H9 (cell line): ENCODE measurements at regions not wholly inside any gene's neighbourhood (a gene's known extent, or its start where the extent isn't known, plus 50 kb on each side); places are given as distances from the start of the nearest gene placed in this dataset.

Experiments used
- DNase-seq: peaks from one replicate; pipeline ENCODE4 v3.0.0-alpha.2; 2017
- H2AFZ ChIP-seq: one replicate; pipeline ENCODE4 v1.6.1; 2013; ENCODE audit warnings: mild to moderate bottlenecking, low read length, control low read depth, moderate library complexity
- H2AK5ac ChIP-seq: 2 replicates; pipeline ENCODE4 v1.6.1; 2013; ENCODE audit warnings: low read length, control low read depth, mixed read lengths; ENCODE audit not compliant: insufficient read length
- H2BK120ac ChIP-seq: one replicate; pipeline ENCODE4 v1.6.1; 2013; ENCODE audit warnings: low read depth, mild to moderate bottlenecking, low read length, control low read depth, inconsistent platforms; ENCODE audit not compliant: poor library complexity, severe bottlenecking
- H2BK12ac ChIP-seq: 2 replicates; pipeline ENCODE4 v1.6.1; 2013; ENCODE audit warnings: low read length, control low read depth, mixed read lengths, low read depth; ENCODE audit not compliant: insufficient read length
- H2BK15ac ChIP-seq: 2 replicates; pipeline ENCODE4 v1.6.1; 2013; ENCODE audit warnings: low read depth, low read length, control low read depth
- H2BK20ac ChIP-seq: one replicate; pipeline ENCODE4 v1.6.1; 2013; ENCODE audit warnings: low read depth, mild to moderate bottlenecking, low read length, control low read depth, inconsistent platforms; ENCODE audit not compliant: poor library complexity, severe bottlenecking
- H2BK5ac ChIP-seq: 2 replicates; pipeline ENCODE4 v1.6.1; 2013; ENCODE audit warnings: low read length, control low read depth, mixed read lengths; ENCODE audit not compliant: insufficient read length
- H3K14ac ChIP-seq: 2 replicates; pipeline ENCODE4 v1.6.1; 2013; ENCODE audit warnings: low read length, control low read depth; ENCODE audit not compliant: insufficient read depth
- H3K18ac ChIP-seq: 2 replicates; pipeline ENCODE4 v1.6.1; 2013; ENCODE audit warnings: low read depth, mild to moderate bottlenecking, mixed read lengths, low read length, control low read depth; ENCODE audit not compliant: insufficient read length
- H3K23ac ChIP-seq: 2 replicates; pipeline ENCODE4 v1.6.1; 2013; ENCODE audit warnings: low read length, control low read depth, mixed read lengths, low read depth; ENCODE audit not compliant: insufficient read length
- H3K23me2 ChIP-seq: 2 replicates; pipeline ENCODE4 v1.6.1; 2013; ENCODE audit warnings: low read depth, mild to moderate bottlenecking, mixed read lengths, low read length, control low read depth; ENCODE audit not compliant: insufficient read length, poor library complexity, severe bottlenecking
- H3K27ac ChIP-seq: 2 replicates; pipeline ENCODE4 v1.5.1; 2013; ENCODE audit warnings: low read length, control low read depth, mixed read lengths, low read depth; ENCODE audit not compliant: insufficient read length
- H3K27me3 ChIP-seq: 2 replicates; pipeline ENCODE4 v1.6.1; 2013; ENCODE audit warnings: low read length, control low read depth, inconsistent platforms; ENCODE audit not compliant: insufficient read depth
- H3K4ac ChIP-seq: 2 replicates; pipeline ENCODE4 v1.6.1; 2013; ENCODE audit warnings: low read depth, mild to moderate bottlenecking, control low read depth, inconsistent platforms, low read length, moderate library complexity
- H3K4me1 ChIP-seq: 2 replicates; pipeline ENCODE4 v1.6.1; 2013; ENCODE audit warnings: low read length, control low read depth, inconsistent platforms; ENCODE audit not compliant: insufficient read depth
- H3K4me2 ChIP-seq: 2 replicates; pipeline ENCODE4 v1.6.1; 2013; ENCODE audit warnings: low read length, control low read depth, mixed read lengths; ENCODE audit not compliant: insufficient read length, insufficient read depth
- H3K56ac ChIP-seq: 2 replicates; pipeline ENCODE4 v1.6.1; 2013; ENCODE audit warnings: low read depth, mild to moderate bottlenecking, mixed read lengths, low read length, control low read depth; ENCODE audit not compliant: insufficient read length
- H3K79me1 ChIP-seq: 2 replicates; pipeline ENCODE4 v1.6.1; 2013; ENCODE audit warnings: low read depth, mild to moderate bottlenecking, moderate library complexity, low read length, control low read depth, inconsistent platforms; ENCODE audit not compliant: insufficient read depth, poor library complexity, severe bottlenecking
- H3K79me2 ChIP-seq: 2 replicates; pipeline ENCODE4 v1.6.1; 2013; ENCODE audit warnings: low read length, control low read depth, inconsistent platforms; ENCODE audit not compliant: insufficient read depth
- H3K9ac ChIP-seq: 2 replicates; pipeline ENCODE4 v1.6.1; 2013; ENCODE audit warnings: low read length, control low read depth, mixed read lengths; ENCODE audit not compliant: insufficient read length; ENCODE audit errors: extremely low read depth
- H3K9me3 ChIP-seq: one replicate; pipeline ENCODE4 v1.6.1; 2013; ENCODE audit warnings: low read depth, low read length, inconsistent platforms; ENCODE audit not compliant: control insufficient read depth
- H3T11ph ChIP-seq: one replicate; pipeline ENCODE4 v1.6.1; 2013; ENCODE audit warnings: mild to moderate bottlenecking, low read length, control low read depth, inconsistent platforms
- H4K20me1 ChIP-seq: one replicate; pipeline ENCODE4 v1.6.1; 2013; ENCODE audit not compliant: control insufficient read depth, insufficient read length, insufficient read depth
- H4K5ac ChIP-seq: 2 replicates; pipeline ENCODE4 v1.6.1; 2013; ENCODE audit warnings: low read depth, mild to moderate bottlenecking, mixed read lengths, low read length, control low read depth; ENCODE audit not compliant: insufficient read length
- H4K8ac ChIP-seq: replicated peaks from 2 replicates; pipeline ENCODE4 v1.6.1; 2013; ENCODE audit warnings: low read length, control low read depth, mixed read lengths, low read depth; ENCODE audit not compliant: insufficient read length
- H4K91ac ChIP-seq: 2 replicates; pipeline ENCODE4 v1.6.1; 2013; ENCODE audit warnings: low read depth, mild to moderate bottlenecking, moderate library complexity, mixed read lengths, low read length, control low read depth; ENCODE audit not compliant: insufficient read length
- H3K27ac Mint-ChIP-seq, 3 experiments: 2 replicates in 2 of 3; 3 replicates in 1 of 3; pipeline ENCODE4 v1.8.0; 2020 to 2021; ENCODE audit warnings: mixed read lengths in 3 of 3, mild to moderate bottlenecking in 1 of 3, moderate library complexity in 1 of 3
- H3K27me3 Mint-ChIP-seq: 2 replicates; pipeline ENCODE4 v1.8.0; 2021; ENCODE audit warnings: low read depth, mild to moderate bottlenecking, moderate library complexity, mixed read lengths
- H3K36me3 Mint-ChIP-seq, 3 experiments: 2 replicates in 2 of 3; 3 replicates in 1 of 3; pipeline ENCODE4 v1.8.0; 2020 to 2021; ENCODE audit warnings: low read depth in 3 of 3, mixed read lengths in 3 of 3; ENCODE audit not compliant: insufficient read depth in 1 of 3
- H3K4me1 Mint-ChIP-seq, 2 experiments: 2 replicates each; pipeline ENCODE4 v1.8.0; 2020; ENCODE audit warnings: mixed read lengths in 2 of 2
- H3K4me3 Mint-ChIP-seq, 2 experiments: 2 replicates in 1 of 2; 3 replicates in 1 of 2; pipeline ENCODE4 v1.8.0; 2020 to 2021; ENCODE audit warnings: mild to moderate bottlenecking in 2 of 2, mixed read lengths in 2 of 2, moderate library complexity in 1 of 2
- H3K9me3 Mint-ChIP-seq, 2 experiments: 2 replicates in 1 of 2; 3 replicates in 1 of 2; pipeline ENCODE4 v1.8.0; 2020; ENCODE audit warnings: mild to moderate bottlenecking in 2 of 2, mixed read lengths in 2 of 2, moderate library complexity in 1 of 2
- WGBS: extraction: QIAGEN DNeasy Blood & Tissue Kit; methylation state at CpG from one replicate; pipeline ENCODE4 v1.1.7; 2013; ENCODE audit warnings: missing lambda C conversion rate, low lambda C conversion rate, mixed read lengths; ENCODE audit not compliant: insufficient read length; ENCODE audit errors: extremely low coverage; 5-methylcytosine and 5-hydroxymethylcytosine counted together
- TF ChIP-seq, protein P1 (sequence below): fragments of 200-600 bp; sonication (generic); conservative IDR thresholded peaks from 3 replicates; pipeline ENCODE4 v1.8.0; 2021; ENCODE audit warnings: antibody characterized with exemption, mild to moderate bottlenecking

DNA sequence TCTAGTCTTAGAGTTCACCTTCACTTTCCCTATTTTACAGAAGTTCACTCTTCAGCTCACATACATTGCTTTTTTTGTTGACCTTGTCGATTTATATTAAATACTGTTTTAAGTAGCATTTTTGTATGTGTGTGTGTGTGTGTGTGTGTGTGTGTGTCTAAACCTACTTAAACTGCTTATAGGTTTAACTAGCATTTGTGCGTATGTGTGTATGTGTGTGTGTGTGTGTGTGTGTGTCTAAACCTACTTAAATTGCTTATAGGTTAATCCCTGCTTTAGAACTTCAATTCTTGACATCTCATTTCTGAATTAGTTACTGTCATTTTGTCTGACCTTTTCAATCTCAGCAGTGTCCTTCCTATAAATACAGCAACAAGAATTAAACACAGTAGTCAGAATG is 254.8 kb upstream of the EPHA3 start:
- Histone ChIP-seq H4K5ac (no peak overlapping the region), H3K79me2 (no peaks in the 10 kb centered on the region), H2BK5ac (no peak overlapping the region), H4K91ac (no peak overlapping the region), H2BK12ac (no peak overlapping the region), H3K27ac (no peak overlapping the region), H2BK120ac (no peak overlapping the region), H3K9me3 (no peaks in the 10 kb centered on the region), H3K4me2 (no peak overlapping the region), H3K23me2 (no peaks in the 10 kb centered on the region), H2AFZ (no peak overlapping the region), H3K9ac (no peak overlapping the region), H3K18ac (no peak overlapping the region), H3K27me3 (no peaks in the 10 kb centered on the region), H3K4ac (no peak overlapping the region), H3K79me1 (no peaks in the 10 kb centered on the region), H4K20me1 (no peaks in the 10 kb centered on the region), H3K56ac (no peak overlapping the region), H3K4me1 (no peaks in the 10 kb centered on the region), H2BK20ac (no peak overlapping the region), H2BK15ac (no peak overlapping the region), H3K14ac (no peak overlapping the region), H3T11ph (no peak overlapping the region), H3K23ac (no peak overlapping the region), H2AK5ac (no peak overlapping the region), H4K8ac (no peak overlapping the region)
- no peak overlapping the region for H3K27ac Mint-ChIP-seq
- peaks cover 0 to 4% of the 10 kb centered on the region in 2 experiments; a peak in 1 of 5 replicates for H3K9me3 Mint-ChIP-seq
- H3K4me1 Mint-ChIP-seq: no peaks in the 10 kb centered on the region
- H3K36me3 Mint-ChIP-seq: no peaks in the 10 kb centered on the region; a peak in 1 of 7 replicates
- H3K4me3 Mint-ChIP-seq: no peak overlapping the region
- TF ChIP-seq, protein P1, sequence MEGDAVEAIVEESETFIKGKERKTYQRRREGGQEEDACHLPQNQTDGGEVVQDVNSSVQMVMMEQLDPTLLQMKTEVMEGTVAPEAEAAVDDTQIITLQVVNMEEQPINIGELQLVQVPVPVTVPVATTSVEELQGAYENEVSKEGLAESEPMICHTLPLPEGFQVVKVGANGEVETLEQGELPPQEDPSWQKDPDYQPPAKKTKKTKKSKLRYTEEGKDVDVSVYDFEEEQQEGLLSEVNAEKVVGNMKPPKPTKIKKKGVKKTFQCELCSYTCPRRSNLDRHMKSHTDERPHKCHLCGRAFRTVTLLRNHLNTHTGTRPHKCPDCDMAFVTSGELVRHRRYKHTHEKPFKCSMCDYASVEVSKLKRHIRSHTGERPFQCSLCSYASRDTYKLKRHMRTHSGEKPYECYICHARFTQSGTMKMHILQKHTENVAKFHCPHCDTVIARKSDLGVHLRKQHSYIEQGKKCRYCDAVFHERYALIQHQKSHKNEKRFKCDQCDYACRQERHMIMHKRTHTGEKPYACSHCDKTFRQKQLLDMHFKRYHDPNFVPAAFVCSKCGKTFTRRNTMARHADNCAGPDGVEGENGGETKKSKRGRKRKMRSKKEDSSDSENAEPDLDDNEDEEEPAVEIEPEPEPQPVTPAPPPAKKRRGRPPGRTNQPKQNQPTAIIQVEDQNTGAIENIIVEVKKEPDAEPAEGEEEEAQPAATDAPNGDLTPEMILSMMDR: no peak
- DNase-seq: no peak
- no peaks in the 10 kb centered on the region for H3K27me3 Mint-ChIP-seq
- no CpG with 5 or more reads among the region's 2 CpGs for WGBS
